ENCODE measurements at regions not wholly inside any gene's neighbourhood (a gene's known extent, or its start where the extent isn't known, plus 50 kb on each side); places are given as distances from the start of the nearest gene placed in this dataset.

DNA sequence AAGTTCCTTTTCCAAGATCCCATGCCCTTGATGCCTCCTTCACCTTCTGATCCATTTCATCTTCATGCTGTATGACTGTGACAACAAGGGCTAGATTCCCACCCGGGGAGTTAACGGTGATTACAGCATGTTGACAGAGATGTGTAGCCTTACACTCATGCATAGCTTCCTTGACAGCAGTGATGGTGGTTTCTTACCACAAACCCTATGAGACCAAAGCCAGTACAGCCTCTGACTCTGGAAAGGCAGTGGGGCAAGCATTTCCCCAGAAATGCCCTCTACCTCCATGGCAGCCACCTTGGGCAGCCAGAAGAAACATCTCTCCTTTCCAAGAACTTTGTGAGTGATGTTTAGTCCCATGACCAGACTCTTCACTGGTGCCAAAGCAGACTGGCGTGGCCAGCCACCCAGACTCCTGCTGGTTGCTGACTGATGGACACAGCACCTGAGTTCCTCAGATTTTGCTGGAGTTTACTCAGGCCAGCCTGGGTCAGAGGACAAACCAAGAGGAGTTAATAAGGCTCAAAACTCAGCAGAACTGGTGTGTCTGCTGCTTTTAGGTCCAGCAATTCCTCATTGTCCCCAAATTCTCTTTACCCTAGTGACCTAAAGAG is 199.7 kb upstream of the SLC27A6 start:
- TF ChIP-seq, protein P1, sequence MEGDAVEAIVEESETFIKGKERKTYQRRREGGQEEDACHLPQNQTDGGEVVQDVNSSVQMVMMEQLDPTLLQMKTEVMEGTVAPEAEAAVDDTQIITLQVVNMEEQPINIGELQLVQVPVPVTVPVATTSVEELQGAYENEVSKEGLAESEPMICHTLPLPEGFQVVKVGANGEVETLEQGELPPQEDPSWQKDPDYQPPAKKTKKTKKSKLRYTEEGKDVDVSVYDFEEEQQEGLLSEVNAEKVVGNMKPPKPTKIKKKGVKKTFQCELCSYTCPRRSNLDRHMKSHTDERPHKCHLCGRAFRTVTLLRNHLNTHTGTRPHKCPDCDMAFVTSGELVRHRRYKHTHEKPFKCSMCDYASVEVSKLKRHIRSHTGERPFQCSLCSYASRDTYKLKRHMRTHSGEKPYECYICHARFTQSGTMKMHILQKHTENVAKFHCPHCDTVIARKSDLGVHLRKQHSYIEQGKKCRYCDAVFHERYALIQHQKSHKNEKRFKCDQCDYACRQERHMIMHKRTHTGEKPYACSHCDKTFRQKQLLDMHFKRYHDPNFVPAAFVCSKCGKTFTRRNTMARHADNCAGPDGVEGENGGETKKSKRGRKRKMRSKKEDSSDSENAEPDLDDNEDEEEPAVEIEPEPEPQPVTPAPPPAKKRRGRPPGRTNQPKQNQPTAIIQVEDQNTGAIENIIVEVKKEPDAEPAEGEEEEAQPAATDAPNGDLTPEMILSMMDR (conservative IDR thresholded peaks at IDR 0.05; ENCODE audit: low read depth, low read length) = no peak
- H3K4me3 ChIP-seq (ENCODE audit: low read length) = no peak overlapping the region
- no peak for DNase-seq (ENCODE audit: low read depth)

DNA sequence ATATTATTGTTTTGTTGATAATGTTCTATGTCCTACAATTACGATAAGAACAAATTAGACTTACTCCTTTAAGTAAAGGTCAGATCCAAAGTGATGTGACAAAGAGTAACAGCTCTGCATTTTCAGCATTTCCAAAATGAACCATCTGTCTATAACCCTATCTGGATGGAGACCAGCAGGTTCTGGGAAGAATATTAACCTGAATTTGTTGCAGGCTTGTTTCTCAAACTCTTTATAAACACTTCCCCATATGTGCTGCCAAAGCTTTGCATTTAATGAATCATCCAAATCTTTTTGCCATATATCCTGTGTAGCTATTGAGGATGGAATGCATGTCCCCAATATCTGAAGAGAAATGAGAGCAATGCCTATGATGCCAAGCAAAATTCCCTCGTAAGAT is 198.9 kb upstream of the SLC27A6 start:
- H3K4me3 ChIP-seq (ENCODE audit: low read length) = no peak overlapping the region
- TF ChIP-seq, protein P1 (conservative IDR thresholded peaks at IDR 0.05; ENCODE audit: low read depth, low read length) = no peak
- DNase-seq (ENCODE audit: low read depth) = no peak

DNA sequence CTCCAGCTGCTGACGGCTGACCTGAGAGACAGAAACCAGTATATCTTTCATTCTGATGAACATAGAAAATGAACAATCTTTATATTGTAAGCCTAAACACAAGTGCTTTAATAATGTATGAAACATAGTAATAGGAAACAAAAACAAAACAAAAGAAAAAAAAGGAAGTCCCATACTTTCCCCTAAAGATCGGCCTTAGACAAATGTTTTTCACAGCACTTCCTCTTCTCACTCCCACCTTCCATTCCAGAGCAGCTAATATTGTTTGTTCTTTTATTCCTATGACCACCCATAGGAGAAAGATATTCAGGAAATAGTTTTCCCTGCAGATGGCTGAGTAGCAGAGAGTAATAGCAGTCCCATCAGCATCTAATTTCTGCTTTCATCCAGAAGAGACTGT is 194.4 kb upstream of the SLC27A6 start:
- DNase-seq (ENCODE audit: low read depth) = no peak
- no peak overlapping the region for H3K4me3 ChIP-seq (ENCODE audit: low read length)
- TF ChIP-seq, protein P1 (conservative IDR thresholded peaks at IDR 0.05; ENCODE audit: low read depth, low read length) = no peak

DNA sequence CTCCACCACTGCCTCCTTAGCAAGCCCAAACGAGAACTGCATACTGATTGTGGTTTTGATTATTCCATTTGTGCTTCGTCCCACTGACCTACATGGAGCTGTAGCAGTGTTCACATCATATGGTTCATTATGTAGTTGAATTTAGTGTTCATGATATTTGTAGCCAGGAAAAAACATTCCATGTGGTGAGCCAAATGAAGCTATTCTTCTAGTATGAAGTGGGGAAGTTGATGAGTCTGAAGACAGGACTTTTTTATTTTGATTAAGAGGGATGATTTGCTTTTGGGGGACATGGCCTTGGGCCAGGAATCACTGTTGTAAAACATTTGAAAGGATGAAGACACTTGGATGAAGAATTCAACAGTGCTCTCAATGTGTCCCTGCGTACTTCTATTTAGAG is 192.9 kb upstream of the SLC27A6 start:
- TF ChIP-seq, protein P1 (conservative IDR thresholded peaks at IDR 0.05; ENCODE audit: low read depth, low read length) = no peak
- DNase-seq (ENCODE audit: low read depth) = no peak
- no peak overlapping the region for H3K4me3 ChIP-seq (ENCODE audit: low read length)

DNA sequence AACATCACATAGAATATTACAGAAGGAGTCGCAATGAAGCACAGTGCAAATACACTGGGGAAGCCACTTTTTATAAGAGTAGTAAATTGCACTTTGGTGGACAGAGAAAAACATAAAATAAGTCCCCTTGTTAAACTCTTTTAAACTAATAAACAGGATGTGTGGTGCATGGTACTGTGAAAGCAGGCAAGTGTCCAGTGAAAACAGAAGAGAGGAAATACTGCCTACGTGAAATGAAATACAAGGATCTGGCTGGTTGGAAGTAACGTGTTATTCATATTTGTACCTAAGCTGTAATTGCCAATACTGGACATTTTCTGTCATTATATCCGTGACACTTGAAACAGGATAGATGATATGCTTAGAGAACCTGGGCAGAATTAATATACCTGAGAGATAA is 191.9 kb upstream of the SLC27A6 start:
- no peak overlapping the region for H3K4me3 ChIP-seq (ENCODE audit: low read length)
- DNase-seq (ENCODE audit: low read depth) = no peak
- TF ChIP-seq, protein P1 (conservative IDR thresholded peaks at IDR 0.05; ENCODE audit: low read depth, low read length) = no peak

DNA sequence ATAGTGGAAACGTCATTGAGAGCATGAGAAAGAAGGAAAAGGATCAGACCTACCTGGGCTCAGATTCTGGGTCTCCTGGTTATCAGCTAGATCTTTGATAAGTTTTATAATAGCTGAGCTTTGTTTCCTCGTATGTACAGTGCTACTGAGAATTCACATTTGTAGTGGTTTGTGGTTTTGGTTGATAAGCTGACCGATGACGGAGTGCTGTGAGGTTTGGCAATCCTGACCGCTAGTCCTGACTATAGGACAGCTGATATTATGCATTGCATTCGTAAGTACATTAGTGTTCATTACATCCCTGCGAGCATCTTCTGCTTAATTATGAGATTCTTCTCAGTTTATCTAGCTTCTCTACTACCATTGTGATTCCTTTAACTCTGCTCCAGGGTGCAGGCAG is 190.7 kb upstream of the SLC27A6 start:
- peak; percentile 22 for DNase-seq (ENCODE audit: low read depth)
- TF ChIP-seq, protein P1 (conservative IDR thresholded peaks at IDR 0.05; ENCODE audit: low read depth, low read length) = no peak
- H3K4me3 ChIP-seq (ENCODE audit: low read length) = no peak overlapping the region

DNA sequence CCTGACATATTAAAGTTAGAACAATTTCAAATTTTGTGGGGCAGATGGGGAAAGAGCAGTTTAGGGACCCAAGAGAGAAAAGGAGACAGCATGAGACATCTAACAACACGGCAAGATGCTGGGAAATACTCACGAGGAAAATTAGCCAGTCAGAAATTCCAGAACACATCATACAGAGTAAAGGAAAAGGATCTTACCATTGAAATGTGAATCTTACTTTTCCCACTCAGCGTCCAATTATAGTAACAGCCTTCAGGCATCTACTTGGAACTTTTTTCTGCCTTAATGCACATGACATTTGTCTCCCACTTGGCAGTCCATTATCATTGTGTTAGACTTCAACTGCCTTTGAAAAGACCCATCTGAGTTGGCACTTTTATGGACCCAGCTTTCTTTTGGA is 189.7 kb upstream of the SLC27A6 start:
- no peak for DNase-seq (ENCODE audit: low read depth)
- H3K4me3 ChIP-seq (ENCODE audit: low read length) = no peak overlapping the region
- TF ChIP-seq, protein P1 (conservative IDR thresholded peaks at IDR 0.05; ENCODE audit: low read depth, low read length) = no peak

All from retinal pigment epithelial cell (primary cell).